ENCODE measurements at regions not wholly inside any gene's neighbourhood (a gene's known extent, or its start where the extent isn't known, plus 50 kb on each side); places are given as distances from the start of the nearest gene placed in this dataset.

DNA sequence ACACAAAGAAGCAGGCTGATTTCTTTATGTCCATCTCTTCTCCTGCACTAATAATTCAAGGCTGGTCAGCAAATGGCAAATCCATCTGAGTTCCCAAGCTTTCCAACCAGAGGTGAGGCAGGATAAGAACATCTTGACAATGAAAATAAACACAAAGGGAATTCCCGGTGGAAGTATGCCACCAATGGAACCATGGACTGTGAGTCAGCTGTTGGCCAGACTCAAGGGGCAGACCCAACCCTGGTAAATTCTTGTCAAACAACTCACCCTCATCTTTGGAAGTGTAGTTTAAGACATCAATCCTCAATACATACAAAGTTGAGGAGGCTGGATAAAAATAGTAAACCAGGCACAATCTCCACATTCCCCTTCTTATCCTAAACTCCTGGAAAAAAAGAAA is 74.3 kb upstream of the CES5A start:
- Histone ChIP-seq H3K4me1 (ENCODE audit: control insufficient read depth, extremely low read depth, insufficient read depth, low read length) (no peaks in the 10 kb centered on the region), H3K79me2 (ENCODE audit: control insufficient read depth, insufficient read depth, low read length) (no peaks in the 10 kb centered on the region), H3K4me2 (ENCODE audit: extremely low read depth, insufficient read depth, low read length) (no peak overlapping the region), H4K20me1 (ENCODE audit: control insufficient read depth, extremely low read depth, insufficient read depth, low read length) (no peaks in the 10 kb centered on the region), H3K36me3 (ENCODE audit: control insufficient read depth, insufficient read depth, low read length) (no peaks in the 10 kb centered on the region), H3K9ac (ENCODE audit: insufficient read depth, low read length) (no peak overlapping the region), H3K27me3 (ENCODE audit: control insufficient read depth, insufficient read depth, low read length) (no peaks in the 10 kb centered on the region), H3K9me3 (ENCODE audit: control insufficient read depth, insufficient read depth, low read depth, low read length) (no peaks in the 10 kb centered on the region), H3K27ac (ENCODE audit: insufficient read depth, low read length) (no peak overlapping the region), H2AFZ (ENCODE audit: low read length) (no peak overlapping the region), H3K4me3 (replicated peaks in 1 of 4; ENCODE audit: control extremely low read depth in 1 of 4, insufficient read depth in 1 of 4, low read depth in 3 of 4, low read length in 4 of 4) (no peak overlapping the region)
- DNase-seq (ENCODE audit: low read depth in 2 of 2), result peak in 1 of 2 donors; percentile 67
- TF ChIP-seq, protein P1, sequence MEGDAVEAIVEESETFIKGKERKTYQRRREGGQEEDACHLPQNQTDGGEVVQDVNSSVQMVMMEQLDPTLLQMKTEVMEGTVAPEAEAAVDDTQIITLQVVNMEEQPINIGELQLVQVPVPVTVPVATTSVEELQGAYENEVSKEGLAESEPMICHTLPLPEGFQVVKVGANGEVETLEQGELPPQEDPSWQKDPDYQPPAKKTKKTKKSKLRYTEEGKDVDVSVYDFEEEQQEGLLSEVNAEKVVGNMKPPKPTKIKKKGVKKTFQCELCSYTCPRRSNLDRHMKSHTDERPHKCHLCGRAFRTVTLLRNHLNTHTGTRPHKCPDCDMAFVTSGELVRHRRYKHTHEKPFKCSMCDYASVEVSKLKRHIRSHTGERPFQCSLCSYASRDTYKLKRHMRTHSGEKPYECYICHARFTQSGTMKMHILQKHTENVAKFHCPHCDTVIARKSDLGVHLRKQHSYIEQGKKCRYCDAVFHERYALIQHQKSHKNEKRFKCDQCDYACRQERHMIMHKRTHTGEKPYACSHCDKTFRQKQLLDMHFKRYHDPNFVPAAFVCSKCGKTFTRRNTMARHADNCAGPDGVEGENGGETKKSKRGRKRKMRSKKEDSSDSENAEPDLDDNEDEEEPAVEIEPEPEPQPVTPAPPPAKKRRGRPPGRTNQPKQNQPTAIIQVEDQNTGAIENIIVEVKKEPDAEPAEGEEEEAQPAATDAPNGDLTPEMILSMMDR (conservative IDR thresholded peaks at IDR 0.05 in 1 of 2, IDR thresholded peaks at IDR 0.05 in 1 of 2; ENCODE audit: low read depth in 1 of 2, low read length in 2 of 2), result no peak
- TF ChIP-seq EZH2 (IDR thresholded peaks at IDR 0.05; ENCODE audit: low read length, missing control alignments), result no peak

DNA sequence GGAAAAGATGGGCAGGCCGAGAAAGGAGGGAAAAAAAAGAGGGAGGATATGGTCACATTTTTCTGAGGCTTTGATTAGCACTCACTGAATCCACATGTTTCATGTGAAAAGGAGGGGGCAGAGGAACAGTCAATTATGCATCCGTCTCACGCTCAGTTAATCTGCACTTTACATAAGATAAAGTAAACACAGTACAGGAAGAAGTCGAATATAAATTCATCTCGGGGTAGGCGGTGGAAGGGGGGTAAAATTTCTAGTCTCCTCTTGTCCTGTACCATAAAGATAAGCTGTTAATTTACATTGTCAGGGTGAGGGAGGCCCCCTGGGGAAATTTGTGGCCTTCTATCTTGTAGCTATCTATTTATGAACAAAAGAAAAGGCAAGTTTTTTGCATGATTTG is 73.1 kb upstream of the CES5A start:
- no peak overlapping the region for H2AFZ ChIP-seq (ENCODE audit: low read length)
- H3K4me2 ChIP-seq (ENCODE audit: extremely low read depth, insufficient read depth, low read length), result no peak overlapping the region
- H3K4me1 ChIP-seq (ENCODE audit: control insufficient read depth, extremely low read depth, insufficient read depth, low read length), result no peaks in the 10 kb centered on the region
- no peak overlapping the region for H3K27ac ChIP-seq (ENCODE audit: insufficient read depth, low read length)
- no peaks in the 10 kb centered on the region for H4K20me1 ChIP-seq (ENCODE audit: control insufficient read depth, extremely low read depth, insufficient read depth, low read length)
- TF ChIP-seq, protein P1 (conservative IDR thresholded peaks at IDR 0.05 in 1 of 2, IDR thresholded peaks at IDR 0.05 in 1 of 2; ENCODE audit: low read depth in 1 of 2, low read length in 2 of 2), result no peak
- no peak for TF ChIP-seq EZH2 (IDR thresholded peaks at IDR 0.05; ENCODE audit: low read length, missing control alignments)
- no peak overlapping the region for H3K4me3 ChIP-seq (replicated peaks in 1 of 4; ENCODE audit: control extremely low read depth in 1 of 4, insufficient read depth in 1 of 4, low read depth in 3 of 4, low read length in 4 of 4)
- no peaks in the 10 kb centered on the region for H3K79me2 ChIP-seq (ENCODE audit: control insufficient read depth, insufficient read depth, low read length)
- no peaks in the 10 kb centered on the region for H3K36me3 ChIP-seq (ENCODE audit: control insufficient read depth, insufficient read depth, low read length)
- DNase-seq (ENCODE audit: low read depth in 2 of 2), result no peak
- H3K9me3 ChIP-seq (ENCODE audit: control insufficient read depth, insufficient read depth, low read depth, low read length), result no peaks in the 10 kb centered on the region
- H3K27me3 ChIP-seq (ENCODE audit: control insufficient read depth, insufficient read depth, low read length), result no peaks in the 10 kb centered on the region
- H3K9ac ChIP-seq (ENCODE audit: insufficient read depth, low read length), result no peak overlapping the region

DNA sequence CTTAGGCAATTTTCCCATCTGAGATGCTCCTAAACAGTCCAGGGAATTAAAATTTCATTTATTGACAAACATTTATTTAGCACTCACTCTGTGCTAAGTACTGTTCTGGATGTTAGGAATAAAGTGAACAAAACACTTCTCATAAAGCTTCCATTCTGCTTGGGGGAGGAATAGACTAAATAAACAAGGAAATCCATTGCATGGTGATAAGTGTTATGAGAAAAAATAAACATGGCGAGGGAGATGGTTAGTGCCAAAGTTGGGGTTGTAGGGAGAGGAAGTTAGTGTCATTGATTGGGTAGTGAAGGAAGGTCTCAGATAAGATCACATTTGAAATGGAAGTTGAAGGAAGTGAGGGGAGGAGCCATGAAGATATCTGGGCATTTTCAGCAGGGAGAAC is 72.2 kb upstream of the CES5A start:
- H3K4me2 ChIP-seq (ENCODE audit: extremely low read depth, insufficient read depth, low read length), result no peak overlapping the region
- DNase-seq (ENCODE audit: low read depth in 2 of 2), result no peak
- no peak overlapping the region for H3K4me3 ChIP-seq (replicated peaks in 1 of 4; ENCODE audit: control extremely low read depth in 1 of 4, insufficient read depth in 1 of 4, low read depth in 3 of 4, low read length in 4 of 4)
- no peak overlapping the region for H3K9ac ChIP-seq (ENCODE audit: insufficient read depth, low read length)
- no peaks in the 10 kb centered on the region for H3K79me2 ChIP-seq (ENCODE audit: control insufficient read depth, insufficient read depth, low read length)
- TF ChIP-seq, protein P1 (conservative IDR thresholded peaks at IDR 0.05 in 1 of 2, IDR thresholded peaks at IDR 0.05 in 1 of 2; ENCODE audit: low read depth in 1 of 2, low read length in 2 of 2), result no peak
- TF ChIP-seq EZH2 (IDR thresholded peaks at IDR 0.05; ENCODE audit: low read length, missing control alignments), result no peak
- H3K27me3 ChIP-seq (ENCODE audit: control insufficient read depth, insufficient read depth, low read length), result no peaks in the 10 kb centered on the region
- no peak overlapping the region for H2AFZ ChIP-seq (ENCODE audit: low read length)
- no peak overlapping the region for H3K27ac ChIP-seq (ENCODE audit: insufficient read depth, low read length)
- no peaks in the 10 kb centered on the region for H3K4me1 ChIP-seq (ENCODE audit: control insufficient read depth, extremely low read depth, insufficient read depth, low read length)
- no peaks in the 10 kb centered on the region for H3K36me3 ChIP-seq (ENCODE audit: control insufficient read depth, insufficient read depth, low read length)
- H3K9me3 ChIP-seq (ENCODE audit: control insufficient read depth, insufficient read depth, low read depth, low read length), result no peaks in the 10 kb centered on the region
- no peaks in the 10 kb centered on the region for H4K20me1 ChIP-seq (ENCODE audit: control insufficient read depth, extremely low read depth, insufficient read depth, low read length)
